GM12875 (cell line): ENCODE measurements at regions not wholly inside any gene's neighbourhood (a gene's known extent, or its start where the extent isn't known, plus 50 kb on each side); places are given as distances from the start of the nearest gene placed in this dataset.

Experiments
- H3K4me3 ChIP-seq: one replicate; pipeline ENCODE4 v1.5.1; 2011; ENCODE audit warnings: low read depth, low read length, control low read depth
- TF ChIP-seq, protein P1 (sequence below): IDR thresholded peaks from 2 replicates; pipeline ENCODE4 v1.5.1; 2011; ENCODE audit warnings: low read depth, mild to moderate bottlenecking, control low read depth, inconsistent platforms, low read length, moderate library complexity, borderline replicate concordance; ENCODE audit not compliant: insufficient read depth

DNA sequence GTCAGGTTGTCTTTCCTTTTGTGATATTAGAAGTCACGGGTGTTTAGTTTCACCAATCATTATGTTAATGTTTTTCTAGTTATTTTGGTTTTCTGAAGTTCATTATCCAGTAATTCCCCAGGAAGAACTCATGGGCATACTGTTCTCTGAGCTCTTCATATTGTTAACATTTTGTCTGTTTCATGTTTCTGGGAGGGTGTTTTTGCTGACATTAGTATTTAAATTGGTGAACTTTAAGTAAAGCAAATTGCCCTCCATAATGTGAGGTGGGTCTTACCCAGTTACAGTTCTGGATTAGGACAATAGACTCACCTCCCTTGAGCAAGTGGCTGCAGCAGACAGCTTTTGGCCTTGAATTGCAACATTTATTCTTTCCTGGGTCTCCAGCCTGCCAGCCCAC is 163.4 kb downstream of the GPAT3 start:
- TF ChIP-seq, protein P1, sequence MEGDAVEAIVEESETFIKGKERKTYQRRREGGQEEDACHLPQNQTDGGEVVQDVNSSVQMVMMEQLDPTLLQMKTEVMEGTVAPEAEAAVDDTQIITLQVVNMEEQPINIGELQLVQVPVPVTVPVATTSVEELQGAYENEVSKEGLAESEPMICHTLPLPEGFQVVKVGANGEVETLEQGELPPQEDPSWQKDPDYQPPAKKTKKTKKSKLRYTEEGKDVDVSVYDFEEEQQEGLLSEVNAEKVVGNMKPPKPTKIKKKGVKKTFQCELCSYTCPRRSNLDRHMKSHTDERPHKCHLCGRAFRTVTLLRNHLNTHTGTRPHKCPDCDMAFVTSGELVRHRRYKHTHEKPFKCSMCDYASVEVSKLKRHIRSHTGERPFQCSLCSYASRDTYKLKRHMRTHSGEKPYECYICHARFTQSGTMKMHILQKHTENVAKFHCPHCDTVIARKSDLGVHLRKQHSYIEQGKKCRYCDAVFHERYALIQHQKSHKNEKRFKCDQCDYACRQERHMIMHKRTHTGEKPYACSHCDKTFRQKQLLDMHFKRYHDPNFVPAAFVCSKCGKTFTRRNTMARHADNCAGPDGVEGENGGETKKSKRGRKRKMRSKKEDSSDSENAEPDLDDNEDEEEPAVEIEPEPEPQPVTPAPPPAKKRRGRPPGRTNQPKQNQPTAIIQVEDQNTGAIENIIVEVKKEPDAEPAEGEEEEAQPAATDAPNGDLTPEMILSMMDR, result no peak
- H3K4me3 ChIP-seq, result no peak overlapping the region

DNA sequence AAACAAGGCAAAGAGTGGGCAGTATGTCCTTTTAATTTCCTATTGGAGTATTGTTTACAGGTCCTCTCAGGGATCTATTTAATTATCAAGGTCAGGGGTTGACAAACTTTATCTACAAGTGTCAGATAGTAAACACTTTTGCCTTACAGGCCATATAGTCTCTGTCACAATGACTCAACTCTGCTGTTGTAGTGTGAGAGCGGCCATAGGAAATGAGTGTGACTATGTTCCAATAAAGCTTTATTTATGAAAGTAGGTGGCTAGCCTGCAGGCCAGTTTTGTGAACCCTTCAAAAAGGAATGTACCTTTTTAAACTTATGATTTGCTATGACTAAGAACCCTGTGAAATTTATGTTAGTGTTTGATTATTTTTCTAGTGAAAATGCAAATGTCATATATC is 156.1 kb downstream of the GPAT3 start:
- TF ChIP-seq, protein P1, result no peak

DNA sequence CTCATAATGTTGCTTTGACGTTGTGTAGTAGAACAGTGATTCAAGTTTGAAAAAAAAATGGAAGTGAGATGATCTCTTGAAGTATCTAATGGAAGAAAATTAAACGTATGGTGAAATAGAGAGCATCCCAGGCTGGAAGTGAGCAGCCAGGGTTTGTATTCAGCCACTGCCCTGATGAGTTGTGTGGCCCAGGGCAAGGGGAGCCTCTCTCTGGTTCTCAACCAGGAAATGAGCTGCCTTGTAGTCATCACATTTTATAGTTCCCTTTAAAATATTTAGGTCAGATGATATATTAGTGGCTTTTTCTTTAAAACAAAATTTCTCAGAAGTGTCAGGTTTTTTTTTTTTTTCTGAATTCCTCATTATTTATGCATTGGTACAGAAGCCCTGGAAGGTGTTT is 150.3 kb downstream of the GPAT3 start:
- TF ChIP-seq, protein P1, result no peak
- H3K4me3 ChIP-seq, result no peak overlapping the region

More for the DNA sequence above, 156.1 kb downstream of the GPAT3 start:
- H3K4me3 ChIP-seq, result no peak overlapping the region

DNA sequence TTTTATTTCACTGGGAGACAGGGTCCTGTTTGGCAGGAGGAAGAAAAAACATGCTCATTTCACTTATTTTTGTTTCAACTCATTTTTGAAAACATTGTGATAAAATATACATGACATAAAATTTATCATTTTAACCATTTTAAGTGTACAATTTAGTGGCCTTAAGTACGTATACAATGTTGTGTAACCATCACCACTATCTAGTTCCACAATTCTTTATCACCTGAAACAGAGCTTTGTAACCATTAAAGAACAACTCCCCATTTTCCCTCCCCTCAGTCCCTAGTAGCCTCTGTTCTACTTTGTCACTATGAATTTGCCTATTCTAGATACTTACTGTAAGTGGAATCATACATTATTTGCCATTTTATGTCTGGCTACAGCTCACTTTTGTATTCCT is 143.8 kb downstream of the GPAT3 start:
- TF ChIP-seq, protein P1, result no peak

DNA sequence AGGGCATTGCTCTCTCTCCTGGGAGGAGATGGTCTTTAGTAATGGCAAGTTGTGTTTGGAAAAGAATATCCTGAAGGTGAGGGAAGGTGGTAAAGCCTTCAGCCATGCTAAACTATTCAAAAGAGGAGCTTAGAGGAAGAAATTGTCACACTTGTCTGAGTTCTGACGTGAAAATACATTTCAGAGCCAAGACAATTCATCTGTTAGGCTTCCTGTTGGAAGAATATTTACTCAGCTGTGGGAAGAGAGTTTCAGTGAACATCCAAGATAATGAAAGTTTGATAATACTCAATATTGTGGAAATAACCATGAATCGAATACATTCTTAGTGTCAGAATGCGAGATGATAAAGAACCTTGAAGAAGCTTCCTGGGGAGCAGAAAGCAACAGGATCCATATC is 143.3 kb downstream of the GPAT3 start:
- TF ChIP-seq, protein P1, result no peak
- H3K4me3 ChIP-seq, result no peak overlapping the region

More for the DNA sequence above, 143.8 kb downstream of the GPAT3 start:
- no peak overlapping the region for H3K4me3 ChIP-seq

DNA sequence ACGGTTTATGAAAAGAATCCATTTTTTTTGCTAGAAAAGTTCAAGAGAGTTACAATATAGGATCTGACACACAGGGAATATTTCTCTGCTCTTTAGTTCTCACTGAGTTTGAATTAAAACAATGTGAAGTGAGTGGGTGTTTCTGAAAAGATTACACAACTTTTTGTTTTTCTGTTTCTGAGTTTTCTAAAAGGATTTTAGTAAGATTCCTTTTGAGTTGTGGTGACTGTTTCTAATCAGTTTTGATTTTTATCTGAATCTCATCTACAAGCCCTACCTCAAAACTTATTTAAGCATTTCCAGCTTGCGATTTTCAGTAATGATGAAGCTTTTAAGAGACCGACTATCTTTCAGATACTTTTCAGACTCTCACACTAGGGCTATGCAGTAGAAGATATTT is 141.7 kb downstream of the GPAT3 start:
- H3K4me3 ChIP-seq, result no peak overlapping the region
- TF ChIP-seq, protein P1, result no peak

DNA sequence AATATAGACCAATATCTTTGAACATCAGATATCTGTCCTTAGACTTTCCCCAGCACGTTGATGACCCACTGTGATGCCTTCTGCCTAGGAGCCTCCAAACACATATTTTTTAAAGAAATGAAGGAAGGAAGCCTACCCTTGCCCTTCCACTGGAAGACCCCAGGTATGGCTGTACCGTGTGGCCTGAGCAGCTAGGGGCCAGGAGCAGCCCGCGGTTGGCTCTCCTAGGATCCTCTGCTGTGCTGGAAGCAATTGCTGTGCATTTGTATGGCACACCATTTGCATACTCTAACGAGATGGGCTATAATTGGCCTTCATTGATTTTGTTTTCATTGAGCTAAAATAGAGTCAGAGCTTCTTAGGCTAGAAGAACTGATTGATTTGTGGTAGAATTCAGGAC is 128.8 kb downstream of the GPAT3 start:
- H3K4me3 ChIP-seq, result no peak overlapping the region
- TF ChIP-seq, protein P1, result no peak
